Stimulated activated CD4-positive, alpha-beta T cell treated with anti-CD3 and anti-CD28 coated beads, Interleukin-4, amount 100 ng/mL, for 1 hour (primary cell): ENCODE measurements at regions not wholly inside any gene's neighbourhood (a gene's known extent, or its start where the extent isn't known, plus 50 kb on each side); places are given as distances from the start of the nearest gene placed in this dataset.

Experiments
- DNase-seq: peaks from one replicate; pipeline ENCODE4 v3.0.0-alpha.2; 2020

DNA sequence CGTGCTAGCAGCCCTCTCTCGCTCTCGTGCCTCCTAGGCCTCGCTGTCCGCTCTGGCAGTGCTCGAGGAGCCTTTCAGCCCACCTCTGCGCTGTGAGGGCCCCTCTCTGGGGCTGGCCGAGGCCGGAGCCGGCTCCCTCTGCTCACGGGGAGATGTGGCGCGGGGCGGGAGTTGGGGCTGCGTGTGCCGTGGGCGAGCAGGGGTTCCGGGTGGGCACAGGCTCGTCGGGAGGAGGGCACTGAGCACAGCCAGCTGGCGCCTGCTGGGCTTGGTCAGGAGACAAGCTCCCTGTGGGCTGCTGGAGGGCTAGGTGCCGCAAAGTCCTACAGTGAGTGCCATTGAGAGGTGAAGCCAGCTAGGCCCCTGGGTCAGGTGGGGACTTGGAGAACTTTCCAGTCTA lies 994.5 kb downstream of the C4orf33 start:
- DNase-seq = no peak

DNA sequence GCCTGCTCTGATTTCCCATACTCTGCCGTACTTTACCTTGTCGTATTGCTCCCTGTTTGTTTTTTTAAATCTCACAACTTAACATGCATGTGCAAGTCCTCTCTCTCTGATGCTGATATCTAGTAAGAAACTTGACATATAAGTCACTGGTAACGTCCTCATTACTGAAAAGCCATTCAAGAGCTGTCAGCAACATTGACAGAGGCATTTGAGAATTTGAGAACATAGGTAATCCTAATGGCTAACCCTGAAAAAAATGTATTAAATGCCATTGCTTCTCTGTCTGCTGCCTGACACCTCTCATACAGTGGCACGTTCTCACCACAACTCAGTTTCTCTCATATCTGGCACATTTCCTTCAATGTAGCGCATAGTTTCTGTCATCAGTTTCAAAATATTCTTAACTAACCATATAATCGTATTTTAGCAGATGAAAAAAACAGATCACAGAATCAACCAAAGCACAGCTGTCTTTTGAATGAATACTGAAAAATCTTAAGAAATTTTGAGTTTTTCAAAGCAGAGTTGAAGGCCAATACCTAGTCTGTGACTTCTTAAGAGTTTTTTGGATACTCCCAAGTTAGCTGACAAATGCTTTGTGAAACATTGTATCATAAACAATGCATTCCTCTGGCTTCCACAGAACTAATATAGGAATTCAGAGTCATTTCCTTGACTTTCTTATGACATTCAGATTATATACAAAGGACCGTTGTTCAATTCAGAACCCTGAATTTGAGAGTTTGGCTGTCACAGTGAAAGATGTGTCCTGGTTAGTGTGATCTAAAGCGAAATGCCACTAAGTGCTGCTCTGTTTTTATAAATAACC lies 996.4 kb downstream of the C4orf33 start:
- no peak for DNase-seq

DNA sequence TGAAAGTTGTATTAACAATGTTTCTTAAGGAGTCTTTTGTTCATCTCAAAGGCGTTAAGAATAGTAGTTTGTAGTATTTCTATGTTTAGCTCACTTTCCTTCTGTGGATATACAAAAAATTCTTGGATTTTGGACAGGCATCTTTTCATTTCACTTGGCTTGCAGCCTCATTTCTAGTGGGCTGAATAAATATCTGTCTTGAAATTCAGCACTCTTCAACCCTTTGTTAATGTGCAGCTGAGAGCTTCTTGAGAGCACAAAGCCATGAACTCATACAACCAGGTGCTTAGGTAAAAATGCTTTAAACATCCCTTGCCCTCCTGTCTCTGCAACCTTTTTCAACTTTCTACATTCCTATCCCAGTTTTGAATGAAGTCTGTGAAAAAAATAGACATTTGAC lies 1003.2 kb downstream of the C4orf33 start:
- DNase-seq = no peak

DNA sequence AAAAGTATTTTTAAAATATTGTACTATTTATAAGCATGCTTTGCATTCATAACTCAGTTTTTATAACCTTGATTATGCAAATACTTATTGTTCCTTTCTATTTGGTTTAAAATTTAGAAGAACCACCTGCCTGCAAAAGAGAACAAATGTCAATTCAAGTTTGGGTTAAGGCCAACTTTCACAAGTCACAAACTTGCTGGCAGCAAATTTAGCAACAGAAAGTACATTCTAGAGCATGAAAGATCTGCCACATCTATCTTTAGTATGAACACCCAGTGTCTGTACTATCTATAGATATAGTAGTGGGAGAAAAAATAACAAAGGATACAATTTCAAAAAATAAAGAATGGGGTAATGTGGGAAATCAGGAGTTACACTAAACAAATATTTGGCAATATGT lies 1014.2 kb downstream of the C4orf33 start:
- DNase-seq = no peak

DNA sequence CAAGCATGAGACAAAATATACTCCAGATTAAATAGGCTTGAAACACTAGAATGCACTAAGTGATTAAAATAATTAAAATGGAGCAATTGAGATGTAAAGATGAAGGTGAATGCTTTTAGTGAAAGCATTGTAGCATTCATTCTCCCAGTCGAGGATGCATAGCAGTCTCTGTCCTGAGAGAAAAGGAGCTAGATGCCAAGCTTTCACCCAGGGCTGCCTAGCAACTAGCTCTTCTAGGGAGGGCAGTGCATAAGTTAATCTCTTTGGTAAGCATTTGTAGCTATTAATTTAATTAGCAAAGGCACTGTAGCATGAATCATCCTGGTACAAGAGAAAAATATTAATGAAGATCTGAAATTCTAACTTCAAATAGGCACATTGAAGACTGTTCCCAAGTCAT lies 1014.8 kb downstream of the C4orf33 start:
- no peak for DNase-seq

DNA sequence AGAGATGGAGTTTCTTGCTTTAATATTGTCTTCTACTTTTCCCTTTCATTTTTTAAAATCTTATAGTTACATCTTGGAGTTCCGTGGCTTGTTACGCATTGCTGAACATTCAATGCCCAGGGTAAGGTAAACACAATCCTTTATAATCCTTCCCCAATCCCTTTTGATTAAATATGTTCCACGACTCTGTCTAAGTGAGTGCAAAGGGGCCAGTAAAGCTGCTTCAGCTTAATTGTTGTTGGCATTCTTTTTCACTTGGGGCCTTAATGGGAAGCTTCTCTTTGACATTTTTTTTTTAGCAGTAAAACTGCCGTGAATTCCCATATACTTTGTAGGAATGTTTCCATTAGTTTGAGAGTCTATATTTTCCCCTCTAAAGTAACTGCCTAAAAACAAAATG lies 1028.1 kb downstream of the C4orf33 start:
- DNase-seq = no peak

DNA sequence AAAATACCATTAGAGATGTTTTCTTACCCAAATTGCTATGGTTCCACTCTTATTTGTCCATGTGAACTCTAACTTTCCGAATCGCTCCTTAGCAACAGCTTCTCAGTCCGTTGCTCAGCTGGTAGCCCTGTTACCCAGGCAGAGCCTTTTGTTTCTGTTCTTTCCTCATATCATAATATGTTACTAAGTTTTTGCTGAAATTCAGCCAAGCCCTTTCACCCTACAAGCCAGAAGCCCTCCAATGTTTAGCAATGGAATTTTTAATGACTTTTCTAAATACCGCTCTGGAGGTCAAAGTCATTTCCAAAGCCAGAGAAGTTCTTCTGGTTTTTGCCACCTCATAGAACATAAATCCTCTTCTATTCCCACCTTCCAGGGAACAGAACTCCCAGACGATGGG lies 1029.5 kb downstream of the C4orf33 start:
- DNase-seq = no peak

DNA sequence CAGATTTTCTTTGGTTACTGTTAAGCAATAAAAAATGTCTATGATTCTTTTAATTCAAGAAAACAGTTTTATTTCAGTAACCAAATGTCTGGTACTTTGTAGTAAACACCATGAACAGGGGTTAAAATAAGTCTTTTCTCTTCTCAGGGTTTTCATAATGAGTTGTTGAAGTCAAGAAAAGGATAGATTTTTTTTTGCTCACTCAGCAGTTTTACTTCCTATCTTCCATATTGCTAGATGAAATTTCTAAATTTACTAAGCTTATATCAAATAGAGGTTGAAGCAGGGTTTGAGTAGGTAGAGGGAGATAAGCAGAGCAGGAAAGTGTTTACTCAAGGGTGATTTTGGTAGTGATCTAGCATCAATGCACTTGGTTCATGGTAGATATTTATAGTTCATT lies 1031.3 kb downstream of the C4orf33 start:
- no peak for DNase-seq

DNA sequence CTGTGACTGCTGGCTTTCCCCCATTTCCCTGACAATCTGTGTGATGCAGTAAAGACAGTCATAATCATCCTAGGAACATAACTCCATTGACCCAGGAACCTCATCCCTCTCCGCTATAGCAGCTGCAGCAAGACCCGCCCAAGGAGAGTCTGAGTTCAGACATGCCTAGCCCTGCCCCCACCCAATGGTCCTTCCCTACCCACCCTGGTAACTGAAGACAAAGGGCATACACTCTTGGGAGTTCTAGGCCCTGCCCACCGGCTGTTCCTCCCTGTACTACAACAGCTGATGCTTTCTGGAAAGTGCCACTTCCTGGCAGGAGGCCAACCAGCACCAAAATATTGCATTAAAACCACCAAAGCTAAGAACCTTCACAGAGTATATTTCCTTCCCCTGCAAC lies 1035.6 kb downstream of the C4orf33 start:
- DNase-seq = no peak

DNA sequence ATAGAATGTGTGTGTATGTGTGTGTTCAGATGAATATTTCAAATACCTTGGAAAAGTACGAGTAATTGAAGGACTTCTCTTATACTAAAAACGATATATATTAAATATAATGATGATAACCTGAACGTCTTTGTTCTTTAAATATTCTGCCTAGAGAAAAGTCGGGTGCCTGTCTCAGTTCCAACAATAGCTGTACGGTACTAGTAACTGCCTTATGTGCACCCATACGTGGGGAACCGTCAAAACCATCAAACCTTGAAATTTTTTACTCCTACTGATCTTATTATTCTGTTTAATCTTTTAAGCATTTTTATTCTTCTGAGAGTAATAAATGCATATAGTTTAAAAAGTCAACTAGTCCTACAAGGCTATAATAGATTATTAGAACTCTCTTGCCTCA lies 1045.7 kb downstream of the C4orf33 start:
- no peak for DNase-seq

DNA sequence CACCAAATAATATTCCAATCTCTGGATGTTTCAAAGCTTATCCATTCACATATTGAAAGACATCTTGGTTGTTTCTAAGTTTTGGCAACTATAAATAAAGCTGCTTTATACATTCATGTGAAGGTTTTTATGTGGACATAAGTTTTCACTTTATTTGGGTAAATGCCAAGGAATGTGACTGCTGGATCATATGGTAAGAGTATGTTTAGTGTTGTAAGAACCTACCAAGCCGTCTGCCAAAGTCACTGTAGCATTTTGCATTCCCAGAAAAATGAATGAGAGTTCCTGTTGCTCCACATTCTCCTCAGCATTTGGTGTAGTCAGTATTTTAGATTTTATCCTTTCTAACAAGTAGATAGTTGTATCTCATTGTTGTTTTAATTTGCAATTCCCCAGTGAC lies 1047.7 kb downstream of the C4orf33 start:
- DNase-seq = no peak

DNA sequence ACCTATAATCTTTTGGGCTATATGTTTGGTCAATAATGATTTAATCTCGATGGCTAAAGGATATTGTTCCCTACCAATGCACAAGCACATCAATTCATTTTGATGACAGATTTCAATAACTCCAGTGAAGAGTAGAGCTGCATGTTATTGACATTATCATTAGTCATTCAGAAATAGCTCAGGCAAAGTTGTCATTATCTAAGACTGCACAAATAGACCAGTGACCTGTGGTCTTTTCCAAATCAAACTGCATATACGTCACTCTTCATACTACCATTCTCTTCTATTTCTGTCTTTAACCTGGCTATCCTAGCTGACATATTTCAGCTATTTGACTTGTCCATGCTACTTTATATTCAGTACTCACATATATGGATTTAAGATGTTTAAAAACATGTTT lies 1050.8 kb downstream of the C4orf33 start:
- DNase-seq = no peak

DNA sequence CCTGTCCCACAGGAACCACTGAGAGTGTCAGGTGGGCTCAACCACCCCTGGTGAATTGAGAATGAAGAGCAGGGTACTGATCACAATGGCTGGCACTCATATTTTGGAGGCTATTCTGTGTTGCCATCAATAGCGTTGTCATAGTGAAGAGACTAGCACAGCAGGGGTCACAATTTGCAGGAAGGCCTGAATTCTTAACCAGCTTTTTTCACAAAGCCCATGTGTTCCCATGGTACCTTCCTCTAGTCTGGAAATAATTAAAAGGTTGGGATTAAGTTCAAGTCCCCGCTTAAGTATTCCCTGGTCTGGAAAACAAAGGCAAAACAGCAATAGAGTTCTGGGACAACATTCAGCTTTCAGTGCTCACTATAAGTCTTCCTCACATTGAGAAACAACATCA lies 1051.7 kb downstream of the C4orf33 start:
- DNase-seq = no peak

DNA sequence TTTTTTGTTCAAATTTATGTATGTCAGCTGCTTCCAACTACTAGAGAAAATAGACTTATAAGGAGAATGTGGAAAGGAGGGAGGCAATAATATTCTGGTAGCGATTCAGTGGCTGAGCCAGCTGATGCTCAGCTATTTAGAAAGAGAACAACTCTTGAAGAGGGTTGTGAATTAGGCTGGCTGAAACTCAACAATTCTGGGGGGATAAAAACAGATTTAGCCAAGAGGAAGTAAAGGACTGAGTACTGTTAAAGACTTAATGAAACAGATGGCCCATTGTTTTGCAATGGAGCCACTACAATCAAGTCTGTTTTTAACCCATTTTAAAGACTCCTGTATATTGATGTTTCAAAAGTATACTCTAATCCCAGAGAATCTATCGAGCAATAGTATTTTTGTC lies 1058.9 kb downstream of the C4orf33 start:
- DNase-seq = no peak

DNA sequence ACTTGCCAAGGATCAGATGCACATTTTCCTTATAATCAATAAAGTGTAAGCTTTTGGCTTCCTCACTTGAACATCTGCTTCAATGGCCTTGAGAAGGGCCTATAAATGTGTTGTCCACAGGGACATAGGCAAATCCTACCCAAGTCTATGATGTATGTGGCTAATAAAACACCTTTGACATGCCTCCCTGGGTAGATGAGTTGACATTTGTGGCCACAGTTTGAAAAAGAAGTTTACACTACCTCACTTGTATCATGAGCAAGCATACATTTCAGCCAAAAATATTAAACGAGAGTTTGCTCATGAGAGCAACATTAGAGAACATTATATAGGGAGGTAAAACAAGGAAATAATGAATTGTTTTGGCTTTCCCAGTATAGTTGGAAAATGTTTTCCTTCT lies 1067.7 kb downstream of the C4orf33 start:
- DNase-seq = no peak

DNA sequence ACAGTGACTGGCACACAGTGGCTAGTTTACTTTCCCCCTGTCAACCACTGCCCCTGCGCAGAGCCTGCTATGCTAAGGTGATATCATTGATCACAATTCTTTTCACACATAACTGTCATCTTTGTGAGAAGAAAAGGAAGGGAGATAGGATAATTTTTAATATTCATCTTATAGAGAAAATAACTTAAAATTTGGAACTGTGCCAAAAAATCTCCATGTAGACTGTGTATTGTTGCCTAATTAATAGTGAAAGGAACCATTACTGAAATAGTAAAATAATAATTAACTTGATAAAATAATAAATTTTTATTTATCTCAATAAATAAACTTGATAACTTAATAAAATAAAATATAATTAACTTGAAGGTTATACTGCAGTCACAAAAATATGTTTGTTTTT lies 1069.4 kb downstream of the C4orf33 start:
- no peak for DNase-seq

DNA sequence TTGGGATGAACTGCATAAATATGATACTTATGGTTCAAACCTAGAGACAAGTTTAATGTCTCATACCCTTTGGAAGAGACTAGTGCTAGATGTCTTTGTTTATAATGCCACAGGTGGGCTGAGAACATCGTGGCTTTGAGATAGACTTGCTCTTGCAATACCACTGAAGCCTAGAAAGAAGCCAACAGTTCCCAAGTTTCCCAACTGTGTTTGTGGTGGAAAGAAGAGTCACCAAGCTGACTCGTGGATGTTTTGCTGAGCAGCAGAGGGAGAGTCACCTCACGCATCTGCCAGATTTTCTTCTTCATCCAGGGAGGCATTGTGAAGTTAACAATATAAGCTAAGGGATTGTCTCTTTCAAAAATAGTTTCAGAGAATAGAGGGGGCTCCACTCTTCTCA lies 1076.2 kb downstream of the C4orf33 start:
- DNase-seq = no peak

DNA sequence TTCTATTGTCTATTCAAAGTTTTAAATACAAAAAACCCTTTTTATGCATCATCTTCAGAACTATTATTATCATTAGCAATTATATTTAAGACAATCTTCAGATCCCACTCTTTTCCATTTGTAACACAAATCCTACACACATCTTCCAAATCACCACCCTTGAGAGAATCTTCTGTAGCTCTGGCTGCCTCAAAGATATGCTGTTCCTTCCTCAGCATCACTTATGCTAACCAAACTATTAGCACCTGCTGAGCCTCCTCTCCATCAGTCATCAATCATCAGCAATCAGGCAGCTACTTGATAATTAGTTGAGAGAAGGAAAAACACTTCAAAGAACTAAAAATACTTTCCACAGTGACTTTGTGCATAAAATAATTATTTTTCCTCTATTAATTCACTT lies 1082.2 kb downstream of the C4orf33 start:
- no peak for DNase-seq

DNA sequence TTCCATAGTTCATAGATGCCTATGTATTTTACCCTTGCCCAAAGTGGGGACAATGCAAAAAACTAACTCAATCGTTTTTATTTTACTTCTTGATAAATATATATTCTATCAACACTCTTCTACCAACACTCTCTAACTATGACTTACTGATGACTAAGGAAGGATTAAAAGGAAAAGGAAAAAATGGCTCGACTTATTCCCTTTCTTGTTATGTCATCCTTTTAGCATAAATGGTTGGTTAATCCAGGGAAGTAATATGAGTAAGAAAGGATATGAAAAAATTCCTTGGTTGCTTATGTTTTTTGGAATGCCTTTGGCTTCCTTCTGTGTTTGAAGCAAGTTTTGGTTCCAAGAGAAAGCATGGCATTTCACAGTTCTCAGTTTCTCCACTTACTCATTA lies 1087.1 kb downstream of the C4orf33 start:
- no peak for DNase-seq

DNA sequence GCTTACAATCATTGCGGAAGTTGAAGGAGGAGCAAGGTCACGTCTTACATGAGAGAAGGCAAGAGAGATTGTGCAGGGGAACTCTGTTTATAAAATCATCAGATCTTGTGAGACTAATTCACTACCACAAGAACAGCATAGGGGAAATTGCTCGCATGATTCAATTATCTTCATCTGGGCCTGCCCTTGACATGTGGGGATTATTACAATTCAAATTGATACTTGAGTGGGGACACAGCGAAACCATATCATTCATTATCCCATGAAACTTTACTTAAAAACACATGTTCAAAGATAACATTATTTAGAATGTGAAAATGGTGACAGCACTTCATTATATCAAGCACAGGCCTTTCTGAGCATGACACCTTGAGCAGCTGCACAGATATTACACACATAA lies 1087.8 kb downstream of the C4orf33 start:
- DNase-seq = no peak

DNA sequence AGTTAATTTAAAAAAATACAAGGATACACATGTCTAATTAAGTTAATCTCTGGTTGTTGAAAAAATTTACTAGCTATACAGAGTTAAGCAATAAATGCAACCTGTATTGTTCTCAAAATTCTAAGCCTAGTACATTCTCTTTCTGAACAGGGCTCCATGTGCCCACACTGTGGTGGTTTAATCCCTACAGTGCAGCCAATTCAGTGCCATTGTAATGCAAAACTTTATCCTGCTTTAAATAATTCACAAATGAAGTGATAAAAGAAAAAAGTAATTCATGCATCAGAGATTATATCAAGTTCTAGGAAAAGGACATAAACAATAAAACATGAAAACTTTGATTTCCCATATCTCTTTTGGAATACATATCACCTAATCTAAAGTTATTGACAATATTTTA lies 1089.2 kb downstream of the C4orf33 start:
- no peak for DNase-seq

DNA sequence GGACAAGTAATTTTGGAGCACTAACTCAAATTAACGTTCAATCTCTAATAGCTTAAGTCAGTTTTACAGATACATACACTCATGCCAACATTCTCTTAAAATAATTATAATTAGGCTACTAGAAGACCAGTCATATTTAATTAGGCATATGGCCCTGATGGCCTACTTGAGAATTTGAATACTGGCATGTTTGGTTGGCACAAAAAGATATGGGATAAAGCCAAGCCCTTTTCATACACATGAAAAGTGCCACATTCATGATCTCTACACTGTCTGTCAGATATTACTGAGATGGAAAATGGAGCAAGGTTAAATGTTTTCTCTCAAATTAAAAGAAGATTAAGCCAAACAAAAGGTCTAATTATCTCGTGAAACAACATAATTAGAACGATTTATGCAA lies 1091.0 kb downstream of the C4orf33 start:
- DNase-seq = no peak

DNA sequence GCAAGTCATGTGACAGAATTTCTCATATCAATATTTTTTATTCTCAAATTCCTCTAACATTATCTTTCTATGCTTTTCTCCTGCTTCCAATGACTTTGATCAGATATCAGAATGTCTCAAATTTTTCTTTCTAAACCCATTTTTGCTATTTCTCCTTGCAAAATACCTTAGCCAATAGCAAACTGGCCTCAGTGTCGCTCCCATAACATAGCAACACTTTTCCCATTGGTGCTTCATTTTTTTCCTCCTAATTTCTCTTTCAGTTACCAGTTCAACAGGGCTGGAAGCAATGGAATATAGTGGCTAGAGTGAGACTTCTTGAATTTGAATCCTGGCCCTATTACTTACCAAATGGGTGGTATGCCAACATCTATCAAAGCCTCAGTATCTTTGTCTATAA lies 1091.6 kb downstream of the C4orf33 start:
- DNase-seq = no peak

DNA sequence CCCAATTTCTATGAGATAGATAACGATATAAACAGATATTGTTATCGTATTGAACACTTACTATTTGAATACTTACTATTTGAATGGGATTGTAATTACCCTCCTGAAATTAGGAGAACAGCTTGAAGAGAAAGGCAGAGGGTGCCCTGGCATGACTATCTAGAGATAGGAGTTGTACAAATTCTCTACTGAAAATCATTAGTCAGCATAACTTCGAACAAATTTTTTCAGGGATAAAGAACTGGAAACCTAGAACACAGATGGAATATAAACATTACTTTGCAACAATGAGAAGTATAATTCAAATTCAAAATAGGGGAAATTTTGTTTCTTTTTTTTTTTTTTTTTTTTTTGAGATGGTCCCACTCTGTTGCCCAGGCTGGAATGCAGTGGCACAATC lies 1096.8 kb downstream of the C4orf33 start:
- DNase-seq = no peak

DNA sequence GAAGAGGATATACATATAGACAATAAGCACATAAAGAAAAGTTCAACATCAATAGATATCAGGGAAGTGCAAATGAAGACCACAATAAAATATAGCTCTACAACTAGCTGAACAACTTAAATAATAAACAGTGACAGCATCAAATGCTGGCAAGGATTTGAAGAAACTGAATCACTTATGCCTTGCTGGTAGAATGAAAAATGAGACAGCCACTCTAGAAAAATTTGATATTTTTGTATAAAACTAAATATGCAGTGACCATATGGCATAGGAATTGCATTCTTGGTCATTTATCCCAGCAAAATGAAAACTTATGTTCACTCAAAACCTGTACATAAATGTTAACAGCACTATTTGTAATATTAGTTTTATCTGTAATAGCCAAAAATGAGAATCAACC lies 1102.0 kb downstream of the C4orf33 start:
- DNase-seq = no peak

DNA sequence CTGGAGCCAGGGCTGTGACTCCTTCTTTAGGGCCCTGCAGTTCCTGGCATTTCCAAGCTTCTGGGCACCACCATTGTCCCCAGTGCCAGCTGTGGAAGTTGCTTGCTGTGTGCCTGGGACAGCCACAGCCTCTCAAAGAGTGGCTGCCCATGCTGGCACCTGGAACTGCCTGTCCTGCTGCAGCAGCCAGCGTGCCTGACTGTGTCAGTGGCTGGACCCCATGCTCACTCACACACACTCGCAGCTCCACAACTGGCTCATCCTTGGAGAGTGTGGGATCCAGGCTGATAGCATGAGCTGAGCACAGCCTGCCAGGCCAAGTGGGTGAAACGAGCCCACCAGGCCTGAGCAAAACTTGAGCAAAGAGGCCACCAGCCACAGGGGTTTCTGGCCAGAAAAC lies 1107.6 kb downstream of the C4orf33 start:
- no peak for DNase-seq
